GM18867 (cell line): ENCODE measurements at regions not wholly inside any gene's neighbourhood (a gene's known extent, or its start where the extent isn't known, plus 50 kb on each side); places are given as distances from the start of the nearest gene placed in this dataset.
"Not testable (repeated sequence)": the region's sequence is repeated elsewhere in the genome, so short reads cannot be mapped to it uniquely, and the experiment has no call there.

Experiments used
- ATAC-seq: cut with Tn5 transposase; IDR thresholded peaks from one replicate; pipeline ENCODE4 v1.9.1; 2021; ENCODE audit warnings: mild to moderate bottlenecking, moderate library complexity; ENCODE audit not compliant: unreplicated experiment

DNA sequence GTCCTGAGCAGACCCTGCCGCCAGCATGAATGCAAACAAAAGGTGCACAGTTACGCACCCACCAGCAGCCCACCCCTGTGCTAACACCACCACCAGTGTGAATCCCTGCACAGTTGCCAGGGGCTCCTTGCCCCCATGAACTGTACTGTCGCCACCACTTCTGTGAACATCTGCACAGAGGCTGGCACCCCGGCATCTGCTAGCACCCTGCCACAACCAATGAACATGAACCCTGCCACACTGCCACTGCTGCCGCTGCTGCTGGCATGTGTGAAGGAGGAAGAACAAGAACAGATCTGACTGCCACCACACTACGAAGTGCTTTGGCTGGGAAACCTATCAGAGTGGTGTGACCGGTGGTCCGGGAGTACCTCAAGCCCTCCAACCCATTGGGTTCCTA lies 261.3 kb downstream of the PARM1 start:
- no peak for ATAC-seq

DNA sequence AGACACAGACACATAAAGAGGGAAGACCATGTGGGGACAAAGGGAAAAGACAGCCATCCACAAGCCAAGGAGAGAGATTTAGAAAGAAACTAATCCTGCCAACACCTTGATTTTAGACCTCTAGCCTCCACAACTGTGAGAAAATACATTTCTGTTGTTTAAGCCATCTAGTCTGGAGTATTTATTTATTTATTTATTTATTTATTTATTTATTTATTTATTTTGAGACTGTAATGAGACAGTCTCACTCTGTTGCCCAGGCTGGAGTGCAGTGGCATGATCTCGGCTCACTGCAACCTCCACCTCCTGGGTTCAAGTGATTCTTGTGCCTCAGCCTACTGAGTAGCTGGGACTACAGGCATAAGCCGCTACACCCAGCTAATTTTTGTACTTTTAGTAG lies 259.3 kb downstream of the PARM1 start:
- not testable (repeated sequence) for ATAC-seq

DNA sequence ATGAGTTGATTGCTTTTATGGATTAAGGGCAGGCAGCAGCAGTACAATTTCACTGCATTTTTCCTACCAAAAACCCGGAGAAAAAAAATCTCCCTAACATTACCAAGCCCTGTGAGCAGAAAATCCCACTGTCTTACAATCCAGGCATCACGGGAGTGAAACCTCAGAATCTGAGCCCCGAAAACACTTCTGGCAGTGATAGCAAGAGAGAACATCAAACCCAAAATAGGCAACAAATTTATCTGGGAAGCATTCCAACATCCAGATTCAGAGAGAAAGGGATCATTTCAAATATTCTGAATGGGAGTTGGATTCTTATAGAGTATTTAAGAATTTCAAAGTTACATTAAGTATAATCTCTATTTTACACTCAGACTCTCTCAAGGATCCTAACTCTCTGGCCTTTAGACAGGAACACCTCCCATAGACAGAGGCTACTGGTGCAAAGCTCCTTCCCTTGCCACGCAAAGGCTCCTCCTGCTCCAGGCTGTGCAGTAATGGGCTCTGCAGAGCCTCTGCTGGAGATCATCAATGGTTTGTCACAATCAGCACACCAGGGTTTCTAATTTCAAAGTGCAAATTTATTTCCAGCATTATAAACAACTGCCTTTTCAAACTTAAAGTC lies 256.9 kb downstream of the PARM1 start:
- no peak for ATAC-seq

DNA sequence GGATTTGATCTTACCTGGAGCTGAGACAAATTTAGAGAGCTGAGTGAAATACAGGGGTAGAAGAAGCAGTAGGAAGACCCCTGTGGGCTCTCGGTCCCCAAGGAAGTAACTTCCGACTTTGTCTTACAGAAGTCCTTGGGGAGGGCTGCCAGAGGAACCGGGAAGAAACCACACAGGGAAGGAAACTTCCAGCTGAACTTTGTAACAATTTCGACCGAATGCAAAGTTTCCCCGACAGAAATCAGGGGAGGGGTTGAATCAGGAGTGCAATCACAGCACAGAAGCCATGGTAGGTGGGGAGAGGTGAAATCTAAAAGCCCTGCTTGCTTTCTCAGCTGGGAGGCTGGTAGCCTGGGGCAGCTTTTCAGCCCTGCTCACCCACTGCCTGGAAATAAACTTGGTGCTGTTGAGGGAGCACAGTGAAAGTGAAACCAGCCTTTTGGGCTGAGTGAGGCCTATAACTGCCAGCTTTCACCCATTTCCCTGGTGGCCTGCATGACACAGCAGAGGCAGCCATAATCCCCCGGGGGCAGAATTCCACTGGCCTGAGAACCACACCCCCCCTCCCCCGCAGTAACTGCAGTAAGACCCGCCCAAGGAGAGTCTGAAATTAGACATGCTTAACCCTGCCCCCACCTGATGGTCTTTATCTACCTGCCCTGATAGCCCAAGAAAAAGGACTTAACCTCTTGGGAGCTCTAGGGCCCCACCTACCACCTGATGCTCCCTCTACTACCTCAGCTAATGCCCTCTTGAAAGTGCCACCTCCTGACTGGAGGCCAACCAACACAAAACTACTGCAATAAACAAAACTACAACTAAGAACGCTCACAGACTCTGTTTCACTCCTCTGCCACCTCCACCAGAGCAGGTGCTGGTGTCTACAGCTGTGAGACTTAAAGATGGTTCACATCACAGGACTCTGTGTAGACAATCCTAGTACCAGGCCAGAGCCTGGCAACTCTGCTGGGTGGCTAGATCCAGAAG lies 248.2 kb downstream of the PARM1 start:
- peak; percentile 90 for ATAC-seq

DNA sequence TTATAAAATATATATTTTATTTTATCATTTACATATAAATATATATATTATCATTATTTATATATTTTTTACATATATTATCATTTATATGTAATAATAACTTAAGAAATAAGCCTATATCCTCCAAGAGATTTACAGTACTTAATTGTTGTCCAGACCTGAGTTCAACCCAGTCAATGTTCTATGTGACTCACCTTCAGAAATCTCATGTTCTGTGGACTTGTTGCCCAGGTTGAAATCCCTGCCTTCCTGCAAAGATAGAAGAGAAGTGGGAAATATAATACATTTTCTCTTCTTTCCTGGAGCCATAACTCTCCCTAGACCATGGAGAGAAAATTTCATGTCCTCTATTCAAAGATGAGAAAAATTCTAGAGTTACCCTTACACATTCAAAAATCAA lies 247.3 kb downstream of the PARM1 start:
- no peak for ATAC-seq

DNA sequence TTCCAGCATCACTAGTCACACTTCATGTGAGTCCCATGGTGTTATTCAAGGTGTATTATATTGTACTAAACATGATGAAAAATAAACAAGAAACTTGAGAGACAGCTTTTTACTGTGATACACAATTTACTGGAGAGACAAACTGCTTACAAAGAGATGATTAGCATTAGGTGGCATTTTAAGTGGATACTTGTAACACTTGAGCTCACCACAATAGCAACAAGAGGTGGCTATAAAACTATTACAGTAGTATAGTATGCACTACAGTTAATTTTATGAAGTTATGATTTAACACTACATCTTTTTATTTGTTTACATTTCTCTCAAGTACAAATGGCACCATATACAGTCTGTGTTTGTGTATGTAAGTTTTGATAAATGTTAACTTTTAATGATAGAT lies 246.6 kb downstream of the PARM1 start:
- ATAC-seq = no peak

DNA sequence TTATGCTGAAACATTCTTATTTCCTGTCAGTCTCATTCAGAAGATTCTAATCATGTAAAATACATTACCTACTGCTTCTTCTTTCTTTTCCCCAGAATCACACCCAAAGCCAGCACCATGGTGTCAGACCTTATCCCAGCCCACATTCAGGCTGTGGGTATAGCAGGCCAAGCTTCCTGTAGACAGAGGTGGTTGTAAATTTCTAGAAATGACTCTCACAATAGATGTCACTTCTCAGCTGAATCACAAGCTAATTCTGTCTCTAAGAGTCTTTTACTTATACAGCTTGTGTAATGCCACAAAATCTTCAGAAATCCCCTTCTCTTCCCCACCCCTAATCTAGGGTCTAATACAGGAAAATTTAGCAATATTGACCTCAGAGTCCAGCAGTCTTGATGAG lies 239.6 kb downstream of the PARM1 start:
- peak; percentile 93 for ATAC-seq

DNA sequence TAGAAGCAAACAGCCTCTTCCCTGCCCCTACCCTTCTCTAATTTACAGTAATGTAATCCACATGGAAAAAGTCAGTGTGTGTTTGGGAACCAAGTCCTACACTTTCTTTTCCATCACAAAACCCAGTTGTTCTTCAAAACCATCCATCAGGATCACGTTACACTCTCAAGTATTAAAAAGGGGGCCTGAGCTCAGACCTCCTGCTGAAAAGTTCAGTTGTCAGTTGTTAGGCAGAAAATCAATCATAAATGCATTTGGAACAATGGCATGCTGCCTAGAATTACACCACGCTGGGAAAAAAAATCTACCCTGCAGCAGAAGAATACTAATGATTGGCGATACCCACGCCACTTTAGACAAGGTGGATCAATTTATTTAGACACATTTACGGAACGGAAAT lies 236.5 kb downstream of the PARM1 start:
- no peak for ATAC-seq

DNA sequence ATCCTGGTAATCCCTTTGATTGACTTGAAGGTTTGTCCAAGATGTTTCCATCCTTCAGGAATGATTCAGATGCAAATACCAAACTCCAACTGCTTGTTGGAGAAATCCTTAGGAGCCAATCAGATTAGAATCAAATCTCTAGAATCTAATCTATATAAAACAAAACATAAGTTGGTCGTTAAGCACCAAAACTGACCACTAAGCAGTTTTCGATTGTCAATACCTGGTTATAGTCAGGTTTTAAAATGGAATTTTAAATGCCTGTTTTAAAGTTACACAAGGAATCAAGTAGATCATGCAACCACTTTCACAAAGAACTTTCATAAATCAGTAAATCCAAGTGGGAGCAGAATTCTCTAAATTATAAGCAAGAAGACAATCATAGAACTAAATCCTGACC lies 236.1 kb downstream of the PARM1 start:
- no peak for ATAC-seq

DNA sequence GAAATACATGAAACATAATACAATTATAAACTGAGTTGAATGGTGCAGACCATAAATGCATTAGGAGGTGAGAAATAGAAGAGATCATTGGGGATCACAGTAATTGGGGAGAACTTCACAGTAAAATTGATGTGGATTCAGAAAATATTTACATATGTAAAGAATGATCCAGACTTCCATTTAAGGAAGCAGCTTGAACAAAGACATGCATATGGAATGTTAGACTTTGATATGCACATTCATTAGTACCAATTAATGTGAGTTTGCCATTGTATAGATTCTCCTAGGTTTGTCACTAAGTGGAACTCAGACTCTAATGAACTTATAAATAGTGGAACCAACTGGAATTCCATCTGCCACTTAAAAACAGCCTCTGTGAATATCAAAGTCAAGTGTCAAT lies 235.6 kb downstream of the PARM1 start:
- no peak for ATAC-seq

DNA sequence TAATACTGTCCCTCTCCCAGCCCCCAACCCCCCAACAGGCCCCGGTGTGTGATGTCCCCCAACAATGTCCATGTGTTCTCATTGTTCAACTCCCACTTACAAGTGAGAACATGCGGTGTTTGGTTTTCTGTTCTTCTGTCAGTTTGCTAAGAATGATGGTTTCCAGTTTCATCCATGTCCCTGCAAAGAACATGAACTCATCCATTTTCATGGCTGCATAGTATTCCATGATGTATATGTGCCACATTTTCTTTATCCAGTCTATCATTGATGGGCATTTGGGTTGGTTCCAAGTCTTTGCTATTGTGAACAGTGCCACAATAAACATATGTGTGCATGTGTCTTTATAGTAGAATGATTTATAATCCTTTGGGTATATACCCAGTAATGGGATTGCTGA lies 232.2 kb downstream of the PARM1 start:
- not testable (repeated sequence) for ATAC-seq

DNA sequence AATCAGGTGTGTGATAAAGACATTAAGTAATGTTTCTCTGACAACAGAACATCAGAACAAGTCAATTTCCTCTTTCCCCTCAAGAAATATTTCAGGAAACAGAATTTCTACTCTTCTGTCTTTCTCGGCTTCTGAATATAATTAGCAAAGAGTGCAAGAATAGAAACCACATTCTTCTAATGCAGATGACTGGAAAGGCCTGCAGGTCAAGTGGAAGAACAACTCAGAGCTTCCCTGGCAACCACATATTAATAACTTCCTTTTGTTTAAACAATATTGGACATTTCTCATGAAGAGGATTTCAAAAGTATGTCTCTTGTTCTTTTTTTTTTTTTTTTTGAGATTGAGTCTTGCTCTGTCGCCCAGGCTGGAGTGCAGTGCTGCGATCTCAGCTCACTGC lies 225.5 kb downstream of the PARM1 start:
- no peak for ATAC-seq

DNA sequence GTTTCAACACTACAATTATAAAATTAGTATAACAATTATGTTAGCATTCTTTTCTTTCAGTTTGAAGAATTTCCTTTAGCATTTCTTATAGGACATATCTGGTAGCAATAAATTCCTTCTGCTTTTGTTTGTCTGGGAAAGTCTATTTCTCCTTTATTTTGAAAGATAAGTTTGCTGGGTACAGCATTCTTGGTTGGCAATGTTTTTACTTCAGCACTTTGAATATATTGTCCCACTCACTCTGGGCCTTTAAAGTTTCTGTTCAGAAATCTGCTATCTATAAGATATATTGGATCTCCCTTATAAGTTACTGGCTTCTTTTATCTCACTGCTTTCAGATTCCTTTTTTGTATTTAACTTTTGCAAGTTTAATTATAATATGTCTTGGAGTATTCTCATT lies 222.1 kb downstream of the PARM1 start:
- no peak for ATAC-seq

DNA sequence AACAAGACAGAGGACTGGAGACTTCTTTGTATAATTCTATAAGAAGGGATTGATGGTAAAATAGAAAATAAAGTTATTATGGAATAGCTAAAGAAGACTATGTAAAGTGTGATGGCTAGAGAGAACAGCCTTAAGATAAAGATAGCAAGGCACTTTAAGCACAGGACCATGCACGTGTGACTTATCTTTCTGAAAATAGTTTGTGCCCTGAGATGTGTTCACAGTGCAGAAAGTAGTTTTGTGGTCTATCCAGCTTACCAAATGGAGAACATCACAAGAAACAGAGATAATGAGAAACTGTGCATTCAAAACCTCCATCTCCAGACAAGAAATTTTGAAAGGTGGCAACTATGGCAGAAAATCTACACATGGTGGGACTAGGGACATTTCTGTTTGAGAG lies 213.3 kb downstream of the PARM1 start:
- ATAC-seq = no peak

DNA sequence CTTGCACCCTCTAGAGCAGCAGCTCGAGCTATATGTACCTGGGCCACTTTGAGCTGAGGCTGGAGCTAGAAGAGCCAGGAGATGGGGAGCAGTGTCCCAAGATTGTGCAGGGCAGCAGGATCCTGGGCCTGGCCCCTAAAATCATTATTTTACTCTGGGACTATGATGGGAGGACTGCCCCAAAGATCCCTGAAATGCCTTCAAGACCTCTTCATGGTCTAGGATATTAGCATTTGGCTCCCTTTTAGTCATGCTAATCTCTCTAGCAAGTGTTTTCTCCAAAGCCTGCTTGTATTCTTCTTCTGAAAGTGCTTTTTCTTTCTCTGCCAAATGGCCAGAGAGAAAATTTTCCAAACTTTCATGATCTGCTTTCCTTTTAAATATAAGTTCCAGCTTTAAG lies 211.6 kb downstream of the PARM1 start:
- ATAC-seq = no peak

DNA sequence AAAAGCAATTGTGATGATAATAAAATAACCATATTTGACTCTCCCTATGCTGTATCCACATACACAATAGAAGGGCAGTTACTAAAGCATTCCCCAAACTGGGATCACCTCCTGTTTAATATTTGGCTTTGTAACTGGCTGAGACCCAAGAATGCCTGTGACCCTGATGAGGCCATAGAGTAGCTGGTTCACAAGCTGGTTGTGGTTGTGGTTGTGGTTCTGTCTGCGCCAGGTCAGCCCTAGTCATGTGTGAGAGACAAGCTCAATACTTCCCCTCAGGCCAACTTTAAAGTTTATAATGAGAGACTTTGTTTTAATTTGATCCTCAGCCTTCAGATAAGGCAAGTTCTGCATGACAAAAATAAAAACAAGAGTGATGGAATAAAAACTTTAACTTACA lies 209.9 kb downstream of the PARM1 start:
- no peak for ATAC-seq

DNA sequence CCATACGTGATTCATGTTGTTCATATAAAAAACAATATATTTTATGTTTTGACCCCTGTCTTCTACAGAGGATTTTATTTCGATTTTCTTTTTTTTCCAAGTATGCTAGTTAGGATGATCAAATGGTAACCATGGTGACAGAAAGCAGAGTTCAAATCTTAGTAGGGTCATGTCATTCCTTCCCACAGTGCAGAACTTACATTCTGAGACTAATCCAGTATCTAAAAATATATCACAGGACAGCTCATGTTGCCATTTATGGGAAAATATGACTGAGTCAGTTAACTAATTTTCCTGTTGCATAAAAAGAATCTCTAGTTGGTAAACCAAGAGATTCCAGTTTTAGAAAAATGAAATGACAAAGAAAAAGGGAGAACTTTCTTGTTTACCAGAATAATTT lies 209.5 kb downstream of the PARM1 start:
- ATAC-seq = no peak

DNA sequence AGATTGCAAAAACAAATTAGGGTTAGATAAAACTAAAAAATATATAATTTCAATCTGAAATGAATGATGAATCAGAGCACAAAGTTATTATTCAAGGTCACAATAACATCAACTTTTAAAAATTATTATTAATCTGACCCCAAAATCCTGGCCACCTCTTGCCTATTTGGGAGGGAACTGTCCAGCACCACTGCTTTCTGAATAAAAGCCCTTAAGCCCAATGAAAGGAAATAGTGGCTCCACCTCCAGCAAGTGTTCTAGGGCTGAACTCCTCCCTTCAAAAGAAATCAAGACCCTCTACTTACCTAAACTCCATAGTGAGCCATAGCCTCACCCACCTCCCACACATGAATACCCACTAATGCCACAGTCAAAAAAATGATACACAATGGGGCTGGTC lies 208.2 kb downstream of the PARM1 start:
- no peak for ATAC-seq

DNA sequence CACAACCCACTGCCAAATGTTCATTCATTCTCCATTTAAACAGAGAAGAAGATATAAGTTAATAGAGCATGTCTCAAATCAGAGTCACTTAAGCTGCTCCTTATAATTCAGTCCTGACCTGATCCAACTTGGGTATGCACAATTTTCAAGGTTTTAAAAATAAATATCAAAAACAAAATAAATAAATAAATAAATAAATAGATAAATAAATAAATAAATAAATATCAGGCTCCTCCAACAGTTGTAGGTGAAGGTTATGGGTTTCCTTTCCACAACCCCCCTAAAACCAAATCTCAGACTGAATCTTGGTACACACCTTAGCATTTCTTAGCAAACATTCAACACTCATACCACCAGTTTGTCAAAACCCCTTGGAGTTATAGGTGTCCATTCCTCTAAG lies 204.4 kb downstream of the PARM1 start:
- ATAC-seq = no peak

DNA sequence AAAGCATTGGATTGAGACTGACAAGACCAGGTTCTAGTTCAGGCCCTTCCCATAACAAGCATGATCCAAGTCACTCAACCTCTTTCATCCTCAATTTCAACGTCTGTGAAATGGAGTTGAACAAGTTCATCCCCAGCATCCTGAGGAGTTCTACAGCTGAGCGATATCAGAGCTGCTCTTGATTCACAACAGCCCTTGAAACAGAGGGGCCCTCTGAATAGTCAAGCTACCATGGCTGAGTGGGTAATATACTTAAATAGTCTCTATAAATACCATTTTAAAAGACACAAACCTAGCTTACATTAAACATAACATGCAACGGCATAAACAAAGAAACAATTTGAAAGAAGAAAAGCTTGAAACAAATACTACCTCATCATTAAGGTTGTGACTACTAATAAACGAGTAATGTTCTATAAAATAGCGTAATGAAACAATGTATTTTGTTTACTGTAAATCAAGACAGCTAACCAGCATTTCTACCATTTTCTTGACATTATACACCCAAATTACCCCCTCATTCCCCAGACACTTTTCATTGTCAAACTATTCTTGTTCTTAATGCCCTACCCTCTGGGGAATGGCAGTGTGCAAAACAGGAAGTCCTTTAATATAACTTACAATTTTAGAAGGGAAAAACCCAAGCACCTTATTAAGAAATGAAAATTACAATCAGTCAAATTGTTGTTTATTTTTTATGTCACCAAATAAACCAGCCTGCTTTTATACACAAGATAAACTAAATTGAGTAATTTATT lies 202.3 kb downstream of the PARM1 start:
- ATAC-seq = peak; percentile 62

DNA sequence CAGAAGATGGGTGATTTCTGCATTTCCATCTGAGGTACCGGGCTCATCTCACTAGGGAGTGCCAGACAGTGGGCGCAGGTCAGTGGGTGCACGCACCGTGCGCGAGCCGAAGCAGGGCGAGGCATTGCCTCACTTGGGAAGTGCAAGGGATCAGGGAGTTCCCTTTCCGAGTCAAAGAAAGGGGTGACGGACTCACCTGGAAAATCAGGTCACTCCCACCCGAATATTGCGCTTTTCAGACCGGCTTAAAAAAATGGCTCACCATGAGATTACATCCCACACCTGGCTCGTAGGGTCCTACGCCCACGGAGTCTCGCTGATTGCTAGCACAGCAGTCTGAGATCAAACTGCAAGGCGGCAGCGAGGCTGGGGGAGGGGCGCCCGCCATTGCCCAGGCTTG lies 194.0 kb downstream of the PARM1 start:
- ATAC-seq = not testable (repeated sequence)

DNA sequence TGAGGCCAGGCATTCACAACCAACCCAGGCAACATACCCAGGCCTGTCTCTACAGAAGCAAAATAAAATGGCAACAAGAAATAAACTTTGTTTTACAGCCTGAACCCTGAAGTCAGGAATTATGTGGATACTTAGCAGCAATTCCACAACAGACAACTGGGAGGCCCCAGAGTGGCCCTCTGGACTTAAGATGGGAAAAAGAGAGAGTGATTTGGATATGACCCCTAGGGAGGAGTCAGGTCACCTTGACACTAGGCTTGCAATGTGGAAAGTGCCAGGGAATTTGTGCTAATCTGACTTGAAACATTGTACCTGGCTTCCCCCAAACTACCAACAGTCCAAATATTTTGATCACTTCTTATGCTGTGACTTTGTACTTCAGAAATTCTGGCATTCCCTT lies 193.1 kb downstream of the PARM1 start:
- ATAC-seq = no peak
